Kidney epithelial cell (primary cell): ENCODE measurements at regions not wholly inside any gene's neighbourhood (a gene's known extent, or its start where the extent isn't known, plus 50 kb on each side); places are given as distances from the start of the nearest gene placed in this dataset.

ENCODE experiments used
- DNase-seq: peaks from one replicate; pipeline ENCODE4 v3.0.0-alpha.2; 2010; ENCODE audit warnings: low read depth
- H3K27me3 ChIP-seq: 2 replicates; pipeline ENCODE4 v1.6.0; 2011; ENCODE audit warnings: low read length; ENCODE audit not compliant: control insufficient read depth, insufficient read depth
- H3K36me3 ChIP-seq: 2 replicates; pipeline ENCODE4 v1.5.1; 2011; ENCODE audit warnings: low read length; ENCODE audit not compliant: control insufficient read depth, insufficient read depth
- H3K4me3 ChIP-seq: 2 replicates; pipeline ENCODE4 v1.5.1; 2011; ENCODE audit warnings: low read depth, mild to moderate bottlenecking, control low read depth, low read length
- CTCF ChIP-seq: IDR thresholded peaks from 2 replicates; pipeline ENCODE4 v1.5.1; 2011; ENCODE audit warnings: mild to moderate bottlenecking, moderate library complexity, low read length, control low read depth, inconsistent platforms; ENCODE audit not compliant: insufficient read depth, poor library complexity, severe bottlenecking

DNA sequence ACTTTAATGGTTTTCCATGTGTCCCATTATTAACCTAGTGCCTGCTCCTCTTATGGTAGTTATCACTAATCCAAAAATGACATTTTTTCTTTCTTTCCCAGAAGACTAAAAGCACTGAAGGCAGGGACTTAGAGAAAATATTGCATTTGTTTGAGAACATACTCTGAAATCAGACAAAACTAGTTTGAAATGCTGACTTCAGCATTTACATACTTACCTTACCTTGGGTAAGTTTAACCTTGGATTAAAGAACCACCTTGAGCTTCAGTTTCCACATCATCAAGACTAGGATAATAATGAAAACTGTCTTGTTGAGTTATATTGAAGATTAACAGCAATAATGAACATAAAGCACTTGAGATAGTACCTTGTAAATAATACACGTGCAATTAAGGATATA, 413.0 kb downstream of the SOX2 start:
- no peak for DNase-seq
- no peaks in the 10 kb centered on the region for H3K27me3 ChIP-seq
- H3K36me3 ChIP-seq = no peaks in the 10 kb centered on the region
- no peak for TF ChIP-seq CTCF
- no peak overlapping the region for H3K4me3 ChIP-seq

DNA sequence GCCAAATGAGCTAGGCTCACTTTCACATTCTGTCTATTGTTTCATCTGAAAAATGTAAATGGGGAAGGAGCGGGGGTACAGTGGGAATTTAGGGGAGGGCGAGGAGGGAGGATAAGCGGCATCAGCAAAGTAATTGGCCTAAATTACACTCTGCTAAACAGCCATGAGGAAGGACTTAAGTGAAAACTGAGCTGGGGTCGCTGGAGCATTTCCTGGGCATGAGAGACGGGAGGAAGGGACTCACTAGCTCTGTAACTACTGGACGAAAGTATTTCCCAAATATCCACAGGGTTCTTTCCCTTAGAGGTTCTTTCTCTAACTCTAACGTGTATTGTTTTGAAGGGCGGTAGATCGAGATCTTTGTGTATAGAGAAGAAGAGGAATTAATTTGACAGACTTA, 418.0 kb downstream of the SOX2 start:
- no peak for TF ChIP-seq CTCF
- Histone ChIP-seq H3K36me3 (no peaks in the 10 kb centered on the region), H3K27me3 (no peaks in the 10 kb centered on the region), H3K4me3 (no peak overlapping the region)
- no peak for DNase-seq

DNA sequence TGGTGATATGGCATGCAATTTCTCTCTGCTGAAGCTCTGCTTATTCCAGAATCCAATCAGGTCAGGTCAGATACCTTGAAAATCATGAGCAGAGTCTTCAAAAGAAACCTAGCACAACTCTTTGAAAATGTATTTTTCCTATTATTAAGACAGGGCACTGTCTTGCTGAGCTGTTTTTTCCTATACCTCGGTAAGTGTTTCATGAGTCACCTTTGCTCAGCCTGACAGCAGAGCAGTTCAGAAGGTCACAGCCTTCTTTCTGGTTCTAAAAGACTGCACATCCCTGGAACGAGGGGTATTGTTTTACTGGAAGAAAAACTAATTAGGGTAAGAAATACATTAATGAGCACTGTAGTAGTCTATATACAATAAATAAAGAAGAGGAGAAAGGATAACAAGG, 422.0 kb downstream of the SOX2 start:
- H3K36me3 ChIP-seq = no peaks in the 10 kb centered on the region
- H3K27me3 ChIP-seq = no peaks in the 10 kb centered on the region
- H3K4me3 ChIP-seq = no peak overlapping the region
- no peak for TF ChIP-seq CTCF
- DNase-seq = peak; percentile 23

DNA sequence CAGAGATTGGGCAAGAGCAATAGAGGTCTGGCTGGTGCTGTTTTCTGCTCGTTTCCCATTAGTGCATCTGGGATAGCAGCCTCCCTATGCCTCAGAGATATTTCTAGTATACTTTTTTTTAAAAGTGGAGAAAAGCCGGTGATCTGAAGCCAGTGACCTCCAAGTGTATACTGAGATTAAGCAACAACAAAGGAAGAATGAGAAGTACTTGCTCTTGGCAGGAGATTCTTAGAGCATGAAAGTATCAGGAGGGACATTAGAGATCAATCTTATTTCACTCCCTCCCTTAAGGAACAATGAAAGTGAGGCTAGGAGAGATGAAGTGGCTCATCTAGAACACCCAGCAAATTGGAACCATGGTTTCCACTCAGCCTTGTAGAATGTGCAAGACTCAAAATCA, 423.3 kb downstream of the SOX2 start:
- Histone ChIP-seq H3K27me3 (no peaks in the 10 kb centered on the region), H3K36me3 (no peaks in the 10 kb centered on the region), H3K4me3 (no peak overlapping the region)
- TF ChIP-seq CTCF = no peak
- no peak for DNase-seq

DNA sequence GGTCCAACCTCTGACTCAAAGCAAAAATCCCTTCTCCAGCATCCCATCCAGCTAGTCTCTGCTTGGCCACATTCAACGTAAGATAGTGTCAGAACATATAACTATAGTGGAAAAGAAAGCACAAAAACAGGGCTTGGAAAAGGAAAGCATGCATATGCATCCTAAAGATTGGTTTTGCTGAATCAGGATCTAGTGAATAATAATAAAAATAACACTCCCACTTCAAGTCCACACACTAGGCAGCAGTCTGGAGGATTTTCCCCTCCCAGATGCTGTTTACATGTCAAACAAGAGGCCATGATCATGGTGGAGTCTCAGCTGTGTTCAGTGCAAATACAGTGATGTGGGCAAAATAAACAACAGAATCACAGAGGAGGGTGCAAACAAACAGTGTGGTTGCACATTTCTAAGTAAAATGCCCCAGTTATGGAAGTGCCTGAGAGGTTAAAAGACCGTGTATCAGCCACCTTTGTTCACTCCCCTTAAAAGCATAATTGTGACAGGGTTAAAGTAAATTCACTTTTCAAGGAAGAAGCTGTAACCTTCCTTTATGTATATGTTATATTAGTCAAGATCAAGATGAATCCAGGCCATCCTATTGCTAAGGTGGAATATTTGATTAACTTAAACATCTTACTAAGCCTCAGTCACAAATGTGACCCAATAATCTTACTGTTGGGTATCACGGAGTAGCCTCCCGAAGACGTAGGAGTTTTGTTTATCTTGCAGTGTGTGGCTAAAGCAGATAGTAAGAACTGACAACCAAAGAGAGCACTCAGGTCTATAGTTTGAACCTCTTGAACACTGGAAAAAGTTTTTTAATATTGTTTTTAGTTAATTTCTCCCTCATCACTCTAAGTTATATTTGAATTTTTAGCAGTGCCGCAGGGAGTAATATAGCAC, 424.5 kb downstream of the SOX2 start:
- Histone ChIP-seq H3K27me3 (no peaks in the 10 kb centered on the region), H3K36me3 (no peaks in the 10 kb centered on the region), H3K4me3 (no peak overlapping the region)
- DNase-seq = no peak
- no peak for TF ChIP-seq CTCF

DNA sequence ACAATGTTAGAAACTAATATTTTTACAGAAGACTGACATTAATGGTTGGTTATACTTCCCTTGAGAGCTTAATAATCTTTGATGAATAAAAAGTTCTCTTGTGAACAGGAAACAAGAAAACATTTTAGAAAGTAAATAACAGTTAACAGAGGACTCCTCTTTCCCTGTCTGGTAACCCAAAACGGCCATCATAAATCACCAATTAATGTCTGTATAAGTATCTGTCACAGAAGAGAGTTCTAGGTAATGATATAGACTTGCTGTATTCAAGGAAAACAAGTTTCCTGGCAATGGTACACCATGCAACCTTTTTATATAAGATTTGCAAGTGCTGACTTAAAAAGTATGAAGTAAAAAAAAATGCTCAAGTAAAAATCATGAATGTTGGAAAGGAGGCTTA, 426.7 kb downstream of the SOX2 start:
- no peak overlapping the region for H3K4me3 ChIP-seq
- TF ChIP-seq CTCF = no peak
- H3K36me3 ChIP-seq = no peaks in the 10 kb centered on the region
- DNase-seq = no peak
- no peaks in the 10 kb centered on the region for H3K27me3 ChIP-seq
